H9 (cell line): ENCODE measurements at regions not wholly inside any gene's neighbourhood (a gene's known extent, or its start where the extent isn't known, plus 50 kb on each side); places are given as distances from the start of the nearest gene placed in this dataset.

Source experiments
- DNase-seq: peaks from one replicate; pipeline ENCODE4 v3.0.0-alpha.2; 2017
- H2AFZ ChIP-seq: one replicate; pipeline ENCODE4 v1.6.1; 2013; ENCODE audit warnings: mild to moderate bottlenecking, low read length, control low read depth, moderate library complexity
- H2AK5ac ChIP-seq: 2 replicates; pipeline ENCODE4 v1.6.1; 2013; ENCODE audit warnings: low read length, control low read depth, mixed read lengths; ENCODE audit not compliant: insufficient read length
- H2BK120ac ChIP-seq: one replicate; pipeline ENCODE4 v1.6.1; 2013; ENCODE audit warnings: low read depth, mild to moderate bottlenecking, low read length, control low read depth, inconsistent platforms; ENCODE audit not compliant: poor library complexity, severe bottlenecking
- H2BK12ac ChIP-seq: 2 replicates; pipeline ENCODE4 v1.6.1; 2013; ENCODE audit warnings: low read length, control low read depth, mixed read lengths, low read depth; ENCODE audit not compliant: insufficient read length
- H2BK15ac ChIP-seq: 2 replicates; pipeline ENCODE4 v1.6.1; 2013; ENCODE audit warnings: low read depth, low read length, control low read depth
- H2BK20ac ChIP-seq: one replicate; pipeline ENCODE4 v1.6.1; 2013; ENCODE audit warnings: low read depth, mild to moderate bottlenecking, low read length, control low read depth, inconsistent platforms; ENCODE audit not compliant: poor library complexity, severe bottlenecking
- H2BK5ac ChIP-seq: 2 replicates; pipeline ENCODE4 v1.6.1; 2013; ENCODE audit warnings: low read length, control low read depth, mixed read lengths; ENCODE audit not compliant: insufficient read length
- H3K14ac ChIP-seq: 2 replicates; pipeline ENCODE4 v1.6.1; 2013; ENCODE audit warnings: low read length, control low read depth; ENCODE audit not compliant: insufficient read depth
- H3K18ac ChIP-seq: 2 replicates; pipeline ENCODE4 v1.6.1; 2013; ENCODE audit warnings: low read depth, mild to moderate bottlenecking, mixed read lengths, low read length, control low read depth; ENCODE audit not compliant: insufficient read length
- H3K23ac ChIP-seq: 2 replicates; pipeline ENCODE4 v1.6.1; 2013; ENCODE audit warnings: low read length, control low read depth, mixed read lengths, low read depth; ENCODE audit not compliant: insufficient read length
- H3K23me2 ChIP-seq: 2 replicates; pipeline ENCODE4 v1.6.1; 2013; ENCODE audit warnings: low read depth, mild to moderate bottlenecking, mixed read lengths, low read length, control low read depth; ENCODE audit not compliant: insufficient read length, poor library complexity, severe bottlenecking
- H3K27ac ChIP-seq: 2 replicates; pipeline ENCODE4 v1.5.1; 2013; ENCODE audit warnings: low read length, control low read depth, mixed read lengths, low read depth; ENCODE audit not compliant: insufficient read length
- H3K27me3 ChIP-seq: 2 replicates; pipeline ENCODE4 v1.6.1; 2013; ENCODE audit warnings: low read length, control low read depth, inconsistent platforms; ENCODE audit not compliant: insufficient read depth
- H3K4ac ChIP-seq: 2 replicates; pipeline ENCODE4 v1.6.1; 2013; ENCODE audit warnings: low read depth, mild to moderate bottlenecking, control low read depth, inconsistent platforms, low read length, moderate library complexity
- H3K4me1 ChIP-seq: 2 replicates; pipeline ENCODE4 v1.6.1; 2013; ENCODE audit warnings: low read length, control low read depth, inconsistent platforms; ENCODE audit not compliant: insufficient read depth
- H3K4me2 ChIP-seq: 2 replicates; pipeline ENCODE4 v1.6.1; 2013; ENCODE audit warnings: low read length, control low read depth, mixed read lengths; ENCODE audit not compliant: insufficient read length, insufficient read depth
- H3K56ac ChIP-seq: 2 replicates; pipeline ENCODE4 v1.6.1; 2013; ENCODE audit warnings: low read depth, mild to moderate bottlenecking, mixed read lengths, low read length, control low read depth; ENCODE audit not compliant: insufficient read length
- H3K79me1 ChIP-seq: 2 replicates; pipeline ENCODE4 v1.6.1; 2013; ENCODE audit warnings: low read depth, mild to moderate bottlenecking, moderate library complexity, low read length, control low read depth, inconsistent platforms; ENCODE audit not compliant: insufficient read depth, poor library complexity, severe bottlenecking
- H3K79me2 ChIP-seq: 2 replicates; pipeline ENCODE4 v1.6.1; 2013; ENCODE audit warnings: low read length, control low read depth, inconsistent platforms; ENCODE audit not compliant: insufficient read depth
- H3K9ac ChIP-seq: 2 replicates; pipeline ENCODE4 v1.6.1; 2013; ENCODE audit warnings: low read length, control low read depth, mixed read lengths; ENCODE audit not compliant: insufficient read length; ENCODE audit errors: extremely low read depth
- H3K9me3 ChIP-seq: one replicate; pipeline ENCODE4 v1.6.1; 2013; ENCODE audit warnings: low read depth, low read length, inconsistent platforms; ENCODE audit not compliant: control insufficient read depth
- H3T11ph ChIP-seq: one replicate; pipeline ENCODE4 v1.6.1; 2013; ENCODE audit warnings: mild to moderate bottlenecking, low read length, control low read depth, inconsistent platforms
- H4K20me1 ChIP-seq: one replicate; pipeline ENCODE4 v1.6.1; 2013; ENCODE audit not compliant: control insufficient read depth, insufficient read length, insufficient read depth
- H4K5ac ChIP-seq: 2 replicates; pipeline ENCODE4 v1.6.1; 2013; ENCODE audit warnings: low read depth, mild to moderate bottlenecking, mixed read lengths, low read length, control low read depth; ENCODE audit not compliant: insufficient read length
- H4K8ac ChIP-seq: replicated peaks from 2 replicates; pipeline ENCODE4 v1.6.1; 2013; ENCODE audit warnings: low read length, control low read depth, mixed read lengths, low read depth; ENCODE audit not compliant: insufficient read length
- H4K91ac ChIP-seq: 2 replicates; pipeline ENCODE4 v1.6.1; 2013; ENCODE audit warnings: low read depth, mild to moderate bottlenecking, moderate library complexity, mixed read lengths, low read length, control low read depth; ENCODE audit not compliant: insufficient read length
- H3K27ac Mint-ChIP-seq, 3 experiments: 2 replicates in 2 of 3; 3 replicates in 1 of 3; pipeline ENCODE4 v1.8.0; 2020 to 2021; ENCODE audit warnings: mixed read lengths in 3 of 3, mild to moderate bottlenecking in 1 of 3, moderate library complexity in 1 of 3
- H3K27me3 Mint-ChIP-seq: 2 replicates; pipeline ENCODE4 v1.8.0; 2021; ENCODE audit warnings: low read depth, mild to moderate bottlenecking, moderate library complexity, mixed read lengths
- H3K36me3 Mint-ChIP-seq, 3 experiments: 2 replicates in 2 of 3; 3 replicates in 1 of 3; pipeline ENCODE4 v1.8.0; 2020 to 2021; ENCODE audit warnings: low read depth in 3 of 3, mixed read lengths in 3 of 3; ENCODE audit not compliant: insufficient read depth in 1 of 3
- H3K4me1 Mint-ChIP-seq, 2 experiments: 2 replicates each; pipeline ENCODE4 v1.8.0; 2020; ENCODE audit warnings: mixed read lengths in 2 of 2
- H3K4me3 Mint-ChIP-seq, 2 experiments: 2 replicates in 1 of 2; 3 replicates in 1 of 2; pipeline ENCODE4 v1.8.0; 2020 to 2021; ENCODE audit warnings: mild to moderate bottlenecking in 2 of 2, mixed read lengths in 2 of 2, moderate library complexity in 1 of 2
- H3K9me3 Mint-ChIP-seq, 2 experiments: 2 replicates in 1 of 2; 3 replicates in 1 of 2; pipeline ENCODE4 v1.8.0; 2020; ENCODE audit warnings: mild to moderate bottlenecking in 2 of 2, mixed read lengths in 2 of 2, moderate library complexity in 1 of 2
- WGBS: extraction: QIAGEN DNeasy Blood & Tissue Kit; methylation state at CpG from one replicate; pipeline ENCODE4 v1.1.7; 2013; ENCODE audit warnings: missing lambda C conversion rate, low lambda C conversion rate, mixed read lengths; ENCODE audit not compliant: insufficient read length; ENCODE audit errors: extremely low coverage; 5-methylcytosine and 5-hydroxymethylcytosine counted together
- TF ChIP-seq, protein P1 (sequence below): fragments of 200-600 bp; sonication (generic); conservative IDR thresholded peaks from 3 replicates; pipeline ENCODE4 v1.8.0; 2021; ENCODE audit warnings: antibody characterized with exemption, mild to moderate bottlenecking

DNA sequence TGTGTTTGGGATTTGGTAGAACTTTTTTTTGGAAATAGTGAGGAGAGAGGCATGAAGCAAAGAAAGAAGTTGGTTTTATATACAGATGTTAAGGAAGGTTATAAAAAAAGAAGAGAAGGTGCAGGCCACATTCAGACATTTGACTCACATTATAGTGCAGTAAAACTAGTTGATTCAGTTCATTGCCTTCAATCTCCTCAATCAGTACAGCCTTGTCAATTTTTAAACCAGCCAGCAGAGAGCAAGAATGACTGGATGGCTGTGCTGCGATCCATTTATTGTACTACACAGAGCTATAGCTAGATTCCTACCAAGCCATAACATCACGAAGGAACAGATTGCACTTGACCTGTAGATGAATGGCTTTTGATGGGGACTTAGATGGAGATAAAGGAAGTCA lies 79.7 kb upstream of the LSM6 start:
- no peak overlapping the region for H3K27ac Mint-ChIP-seq

More for the DNA sequence above, 79.7 kb upstream of the LSM6 start:
- Mint-ChIP-seq H3K27me3 (no peaks in the 10 kb centered on the region), H3K4me1 (no peaks in the 10 kb centered on the region), H3K36me3 (no peaks in the 10 kb centered on the region), H3K9me3 (no peaks in the 10 kb centered on the region), H3K4me3 (no peak overlapping the region)
- H3K56ac ChIP-seq: no peak overlapping the region
- H3K4me1 ChIP-seq: no peaks in the 10 kb centered on the region
- no peaks in the 10 kb centered on the region for H3K79me2 ChIP-seq
- H2AK5ac ChIP-seq: no peak overlapping the region
- no peak overlapping the region for H3T11ph ChIP-seq
- no peaks in the 10 kb centered on the region for H3K23me2 ChIP-seq
- no peak overlapping the region for H3K4ac ChIP-seq
- H3K23ac ChIP-seq: no peak overlapping the region
- H3K9me3 ChIP-seq: no peaks in the 10 kb centered on the region
- no peak overlapping the region for H3K4me2 ChIP-seq
- H2BK15ac ChIP-seq: no peak overlapping the region
- no peak overlapping the region for H3K14ac ChIP-seq
- H3K18ac ChIP-seq: no peak overlapping the region
- no peaks in the 10 kb centered on the region for H4K20me1 ChIP-seq
- H3K79me1 ChIP-seq: no peaks in the 10 kb centered on the region
- H3K27me3 ChIP-seq: no peaks in the 10 kb centered on the region
- H2BK20ac ChIP-seq: no peak overlapping the region
- no peak overlapping the region for H2BK120ac ChIP-seq
- no CpG with 5 or more reads among the region's 2 CpGs for WGBS
- no peak overlapping the region for H2BK5ac ChIP-seq
- no peak overlapping the region for H3K27ac ChIP-seq
- H2BK12ac ChIP-seq: no peak overlapping the region
- DNase-seq: no peak
- no peak overlapping the region for H2AFZ ChIP-seq
- no peak overlapping the region for H4K5ac ChIP-seq
- H3K9ac ChIP-seq: no peak overlapping the region
- no peak overlapping the region for H4K8ac ChIP-seq
- TF ChIP-seq, protein P1, sequence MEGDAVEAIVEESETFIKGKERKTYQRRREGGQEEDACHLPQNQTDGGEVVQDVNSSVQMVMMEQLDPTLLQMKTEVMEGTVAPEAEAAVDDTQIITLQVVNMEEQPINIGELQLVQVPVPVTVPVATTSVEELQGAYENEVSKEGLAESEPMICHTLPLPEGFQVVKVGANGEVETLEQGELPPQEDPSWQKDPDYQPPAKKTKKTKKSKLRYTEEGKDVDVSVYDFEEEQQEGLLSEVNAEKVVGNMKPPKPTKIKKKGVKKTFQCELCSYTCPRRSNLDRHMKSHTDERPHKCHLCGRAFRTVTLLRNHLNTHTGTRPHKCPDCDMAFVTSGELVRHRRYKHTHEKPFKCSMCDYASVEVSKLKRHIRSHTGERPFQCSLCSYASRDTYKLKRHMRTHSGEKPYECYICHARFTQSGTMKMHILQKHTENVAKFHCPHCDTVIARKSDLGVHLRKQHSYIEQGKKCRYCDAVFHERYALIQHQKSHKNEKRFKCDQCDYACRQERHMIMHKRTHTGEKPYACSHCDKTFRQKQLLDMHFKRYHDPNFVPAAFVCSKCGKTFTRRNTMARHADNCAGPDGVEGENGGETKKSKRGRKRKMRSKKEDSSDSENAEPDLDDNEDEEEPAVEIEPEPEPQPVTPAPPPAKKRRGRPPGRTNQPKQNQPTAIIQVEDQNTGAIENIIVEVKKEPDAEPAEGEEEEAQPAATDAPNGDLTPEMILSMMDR: no peak
- no peak overlapping the region for H4K91ac ChIP-seq
